ENCODE measurements at regions not wholly inside any gene's neighbourhood (a gene's known extent, or its start where the extent isn't known, plus 50 kb on each side); places are given as distances from the start of the nearest gene placed in this dataset.

- TF ChIP-seq POLR2AphosphoS5 (IDR thresholded peaks at IDR 0.05) (peak in 1 of 3 donors; percentile 17), POLR2A (IDR thresholded peaks at IDR 0.05) (no peak)
- TF ChIP-seq, protein P1, sequence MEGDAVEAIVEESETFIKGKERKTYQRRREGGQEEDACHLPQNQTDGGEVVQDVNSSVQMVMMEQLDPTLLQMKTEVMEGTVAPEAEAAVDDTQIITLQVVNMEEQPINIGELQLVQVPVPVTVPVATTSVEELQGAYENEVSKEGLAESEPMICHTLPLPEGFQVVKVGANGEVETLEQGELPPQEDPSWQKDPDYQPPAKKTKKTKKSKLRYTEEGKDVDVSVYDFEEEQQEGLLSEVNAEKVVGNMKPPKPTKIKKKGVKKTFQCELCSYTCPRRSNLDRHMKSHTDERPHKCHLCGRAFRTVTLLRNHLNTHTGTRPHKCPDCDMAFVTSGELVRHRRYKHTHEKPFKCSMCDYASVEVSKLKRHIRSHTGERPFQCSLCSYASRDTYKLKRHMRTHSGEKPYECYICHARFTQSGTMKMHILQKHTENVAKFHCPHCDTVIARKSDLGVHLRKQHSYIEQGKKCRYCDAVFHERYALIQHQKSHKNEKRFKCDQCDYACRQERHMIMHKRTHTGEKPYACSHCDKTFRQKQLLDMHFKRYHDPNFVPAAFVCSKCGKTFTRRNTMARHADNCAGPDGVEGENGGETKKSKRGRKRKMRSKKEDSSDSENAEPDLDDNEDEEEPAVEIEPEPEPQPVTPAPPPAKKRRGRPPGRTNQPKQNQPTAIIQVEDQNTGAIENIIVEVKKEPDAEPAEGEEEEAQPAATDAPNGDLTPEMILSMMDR (IDR thresholded peaks at IDR 0.05 in 8 of 11, conservative IDR thresholded peaks at IDR 0.05 in 3 of 11): no peak
- intact Hi-C loops (cut with DNase I; ENCODE audit: low total_unique reads): no loop called here
- WGBS, 5 donors: 52 to 65% (median 58%) methylated on average over 4 of the region's 4 CpGs
These were observed 290.1 kb downstream of the FOXO1 start for GRCh38 chr13:40376296-40376849.

DNA sequence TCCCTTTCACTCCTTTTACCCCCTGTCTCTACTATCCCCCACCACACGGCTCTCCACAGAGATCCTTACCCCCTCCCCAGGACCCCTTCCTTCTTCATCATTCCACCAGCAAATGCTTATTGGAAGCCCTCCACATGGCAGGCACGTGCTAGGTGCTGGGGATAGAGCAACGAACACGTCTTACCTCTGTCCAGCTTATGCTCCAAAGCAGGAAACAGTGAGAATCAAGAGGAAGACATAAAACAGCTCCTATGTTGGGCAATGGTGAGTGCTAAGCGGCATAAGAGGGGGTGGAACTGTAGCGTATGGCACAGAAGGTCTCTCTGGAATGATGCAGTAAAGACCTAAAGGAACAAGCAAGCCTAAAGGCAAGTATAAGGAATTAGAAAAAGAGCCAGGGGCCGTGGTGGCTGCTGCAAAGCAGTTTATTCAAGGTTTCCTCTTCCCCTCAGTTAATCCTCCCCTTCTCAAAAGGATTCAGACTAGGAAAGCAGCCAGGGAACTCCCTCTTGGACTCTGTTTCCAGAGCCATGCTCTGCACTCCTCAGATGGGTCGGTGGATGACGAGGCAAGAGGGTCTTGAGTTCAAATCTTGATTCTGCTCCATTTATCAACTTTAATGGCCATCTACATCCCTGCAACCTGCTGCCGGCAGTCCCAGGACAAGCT lies 289.4 kb downstream of the FOXO1 start:
- Histone ChIP-seq H3K27me3 (replicated peaks in 1 of 7) (no peaks in the 10 kb centered on the region), H3K9me3 (peaks cover 0 to 4% (median 0%) of the 10 kb centered on the region in 8 donors), H3K36me3 (no peaks in the 10 kb centered on the region), H3K27ac (no peak overlapping the region), H3K4me1 (peaks cover 4 to 39% (median 19%) of the 10 kb centered on the region in 6 donors), H3K4me3 (no peak overlapping the region)
- WGBS, 5 donors: 60 to 75% (median 65%) methylated on average over 10 of the region's 10 CpGs
- TF ChIP-seq POLR2A (IDR thresholded peaks at IDR 0.05): no peak
- TF ChIP-seq POLR2AphosphoS5 (IDR thresholded peaks at IDR 0.05): no peak
- TF ChIP-seq, protein P1 (IDR thresholded peaks at IDR 0.05 in 8 of 11, conservative IDR thresholded peaks at IDR 0.05 in 3 of 11): no peak
- no peak for DNase-seq
- intact Hi-C loops (cut with DNase I; ENCODE audit: low total_unique reads): no loop called here

More at GRCh38 chr13:40376296-40376849, 290.1 kb downstream of the FOXO1 start:
- Histone ChIP-seq H3K27ac (no peak overlapping the region), H3K27me3 (replicated peaks in 1 of 7) (no peaks in the 10 kb centered on the region), H3K36me3 (no peaks in the 10 kb centered on the region), H3K9me3 (peaks cover 0 to 4% (median 0%) of the 10 kb centered on the region in 8 donors), H3K4me3 (no peak overlapping the region), H3K4me1 (peaks cover 4 to 40% (median 19%) of the 10 kb centered on the region in 6 donors)
- no peak for DNase-seq

DNA sequence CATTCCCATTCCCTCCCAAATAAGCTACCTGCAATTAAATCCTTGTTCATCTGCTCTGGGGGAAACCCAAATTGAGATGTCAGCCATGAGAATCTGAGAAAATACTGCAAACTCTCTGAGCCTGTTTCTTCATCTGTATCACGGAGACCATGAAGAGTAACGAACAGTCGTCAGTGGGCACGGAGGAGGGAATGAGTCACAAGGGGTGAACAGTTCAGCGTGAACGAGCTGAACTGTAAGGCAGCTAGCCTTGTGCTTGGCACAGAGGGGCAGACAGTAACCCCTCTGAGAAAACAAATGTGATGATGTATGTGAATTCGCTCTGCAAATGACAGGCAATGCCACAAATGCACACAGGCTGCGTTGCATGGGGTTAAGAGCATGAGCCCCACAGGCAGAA lies 288.7 kb downstream of the FOXO1 start:
- Histone ChIP-seq H3K36me3 (no peaks in the 10 kb centered on the region), H3K4me3 (no peak overlapping the region), H3K27ac (no peak overlapping the region), H3K4me1 (peaks cover 4 to 39% (median 19%) of the 10 kb centered on the region in 6 donors), H3K27me3 (replicated peaks in 1 of 7) (no peaks in the 10 kb centered on the region), H3K9me3 (peaks cover 0 to 4% (median 0%) of the 10 kb centered on the region in 8 donors)
- TF ChIP-seq POLR2AphosphoS5 (IDR thresholded peaks at IDR 0.05) (no peak), POLR2A (IDR thresholded peaks at IDR 0.05) (no peak)
- TF ChIP-seq, protein P1 (IDR thresholded peaks at IDR 0.05 in 8 of 11, conservative IDR thresholded peaks at IDR 0.05 in 3 of 11): no peak
- 84 to 93% (median 87%) methylated on average over 8 of the region's 8 CpGs for WGBS, 5 donors
- intact Hi-C loops (cut with DNase I; ENCODE audit: low total_unique reads): no loop called here
- DNase-seq: no peak

DNA sequence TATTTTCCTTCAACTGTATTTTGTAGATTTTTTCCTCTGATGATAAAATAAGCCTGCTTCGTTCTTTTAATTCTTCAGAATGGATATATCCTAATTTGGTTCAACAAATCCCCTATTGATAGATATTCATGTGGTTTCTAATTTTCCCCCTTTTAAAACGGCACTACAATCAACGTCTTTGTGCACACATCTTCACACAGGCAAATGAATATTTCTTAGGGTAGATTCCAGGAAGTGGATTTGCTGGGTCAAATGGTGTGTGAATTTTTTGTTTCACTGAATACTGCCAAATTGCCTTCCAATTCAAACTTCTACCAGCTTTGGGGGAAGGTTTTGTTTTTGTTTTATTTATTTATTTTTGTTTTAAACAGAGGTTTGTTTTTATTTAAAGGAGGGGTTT lies 287.2 kb downstream of the FOXO1 start:
- Histone ChIP-seq H3K27ac (no peak overlapping the region), H3K4me1 (peaks cover 4 to 39% (median 19%) of the 10 kb centered on the region in 6 donors), H3K36me3 (no peaks in the 10 kb centered on the region), H3K27me3 (replicated peaks in 1 of 7) (no peaks in the 10 kb centered on the region), H3K9me3 (peaks cover 0 to 4% (median 0%) of the 10 kb centered on the region in 8 donors), H3K4me3 (no peak overlapping the region)
- WGBS, 5 donors: 57 to 69% (median 65%) methylated on average over 3 of the region's 3 CpGs
- TF ChIP-seq, protein P1 (IDR thresholded peaks at IDR 0.05 in 8 of 11, conservative IDR thresholded peaks at IDR 0.05 in 3 of 11): no peak
- TF ChIP-seq POLR2A (IDR thresholded peaks at IDR 0.05) (no peak), POLR2AphosphoS5 (IDR thresholded peaks at IDR 0.05) (no peak)
- no peak for DNase-seq
- intact Hi-C loops (cut with DNase I; ENCODE audit: low total_unique reads): no loop called here
